ENCODE measurements at regions not wholly inside any gene's neighbourhood (a gene's known extent, or its start where the extent isn't known, plus 50 kb on each side); places are given as distances from the start of the nearest gene placed in this dataset.

GRCh38 chr10:29186221-29186620 lies 102.6 kb upstream of the LYZL1 start:
- DNase-seq (ENCODE audit: low read depth, low spot score) = no peak
- TF ChIP-seq ZNF274 (IDR thresholded peaks at IDR 0.05; ENCODE audit: low read depth, low read length) = no peak
- TF ChIP-seq SUZ12 (IDR thresholded peaks at IDR 0.05; ENCODE audit: extremely low read depth, insufficient read depth, insufficient read length) = no peak
- TF ChIP-seq YY1 (IDR thresholded peaks at IDR 0.05; ENCODE audit: insufficient read depth, insufficient read length) = no peak
- H3K9ac ChIP-seq (ENCODE audit: insufficient read length, low read depth) = no peak overlapping the region
- no peaks in the 10 kb centered on the region for H3K27me3 ChIP-seq (ENCODE audit: insufficient read depth, insufficient read length)
- no peak overlapping the region for H3K4me3 ChIP-seq (ENCODE audit: insufficient read length, low read depth)
- no peaks in the 10 kb centered on the region for H3K36me3 ChIP-seq (ENCODE audit: insufficient read depth, insufficient read length, low read length)
- H3K9me3 ChIP-seq (ENCODE audit: insufficient read depth, low read length) = no peaks in the 10 kb centered on the region
- no peaks in the 10 kb centered on the region for H3K4me1 ChIP-seq (ENCODE audit: insufficient read depth, insufficient read length)

GRCh38 chr10:29189256-29189655 lies 99.6 kb upstream of the LYZL1 start:
- no peak for DNase-seq (ENCODE audit: low read depth, low spot score)

GRCh38 chr10:29191674-29192073 lies 97.2 kb upstream of the LYZL1 start:
- Histone ChIP-seq H3K9me3 (ENCODE audit: insufficient read depth, low read length) (no peaks in the 10 kb centered on the region), H3K27me3 (ENCODE audit: insufficient read depth, insufficient read length) (no peaks in the 10 kb centered on the region), H3K9ac (ENCODE audit: insufficient read length, low read depth) (no peak overlapping the region), H3K4me3 (ENCODE audit: insufficient read length, low read depth) (no peak overlapping the region), H3K36me3 (ENCODE audit: insufficient read depth, insufficient read length, low read length) (no peaks in the 10 kb centered on the region), H3K4me1 (ENCODE audit: insufficient read depth, insufficient read length) (no peaks in the 10 kb centered on the region)
- TF ChIP-seq YY1 (IDR thresholded peaks at IDR 0.05; ENCODE audit: insufficient read depth, insufficient read length) (no peak), SUZ12 (IDR thresholded peaks at IDR 0.05; ENCODE audit: extremely low read depth, insufficient read depth, insufficient read length) (no peak), ZNF274 (IDR thresholded peaks at IDR 0.05; ENCODE audit: low read depth, low read length) (no peak)
- no peak for DNase-seq (ENCODE audit: low read depth, low spot score)

More at GRCh38 chr10:29189256-29189655, 99.6 kb upstream of the LYZL1 start:
- TF ChIP-seq YY1 (IDR thresholded peaks at IDR 0.05; ENCODE audit: insufficient read depth, insufficient read length) (no peak), ZNF274 (IDR thresholded peaks at IDR 0.05; ENCODE audit: low read depth, low read length) (no peak), SUZ12 (IDR thresholded peaks at IDR 0.05; ENCODE audit: extremely low read depth, insufficient read depth, insufficient read length) (no peak)
- Histone ChIP-seq H3K4me3 (ENCODE audit: insufficient read length, low read depth) (no peak overlapping the region), H3K9ac (ENCODE audit: insufficient read length, low read depth) (no peak overlapping the region), H3K27me3 (ENCODE audit: insufficient read depth, insufficient read length) (no peaks in the 10 kb centered on the region), H3K9me3 (ENCODE audit: insufficient read depth, low read length) (no peaks in the 10 kb centered on the region), H3K4me1 (ENCODE audit: insufficient read depth, insufficient read length) (no peaks in the 10 kb centered on the region), H3K36me3 (ENCODE audit: insufficient read depth, insufficient read length, low read length) (no peaks in the 10 kb centered on the region)

GRCh38 chr10:29199339-29199738 lies 89.5 kb upstream of the LYZL1 start:
- no peak for DNase-seq (ENCODE audit: low read depth, low spot score)
- no peak for TF ChIP-seq YY1 (IDR thresholded peaks at IDR 0.05; ENCODE audit: insufficient read depth, insufficient read length)
- TF ChIP-seq ZNF274 (IDR thresholded peaks at IDR 0.05; ENCODE audit: low read depth, low read length) = no peak
- TF ChIP-seq SUZ12 (IDR thresholded peaks at IDR 0.05; ENCODE audit: extremely low read depth, insufficient read depth, insufficient read length) = no peak

GRCh38 chr10:29199941-29200679 lies 88.8 kb upstream of the LYZL1 start:
- DNase-seq (ENCODE audit: low read depth, low spot score) = no peak
- Histone ChIP-seq H3K27me3 (ENCODE audit: insufficient read depth, insufficient read length) (no peaks in the 10 kb centered on the region), H3K4me1 (ENCODE audit: insufficient read depth, insufficient read length) (peaks cover 3% of the 10 kb centered on the region), H3K9me3 (ENCODE audit: insufficient read depth, low read length) (no peaks in the 10 kb centered on the region), H3K4me3 (ENCODE audit: insufficient read length, low read depth) (no peak overlapping the region), H3K36me3 (ENCODE audit: insufficient read depth, insufficient read length, low read length) (no peaks in the 10 kb centered on the region), H3K9ac (ENCODE audit: insufficient read length, low read depth) (no peak overlapping the region)
- no peak for TF ChIP-seq SUZ12 (IDR thresholded peaks at IDR 0.05; ENCODE audit: extremely low read depth, insufficient read depth, insufficient read length)
- no peak for TF ChIP-seq YY1 (IDR thresholded peaks at IDR 0.05; ENCODE audit: insufficient read depth, insufficient read length)
- TF ChIP-seq ZNF274 (IDR thresholded peaks at IDR 0.05; ENCODE audit: low read depth, low read length) = no peak

More at GRCh38 chr10:29199339-29199738, 89.5 kb upstream of the LYZL1 start:
- H3K9me3 ChIP-seq (ENCODE audit: insufficient read depth, low read length) = no peaks in the 10 kb centered on the region
- no peaks in the 10 kb centered on the region for H3K27me3 ChIP-seq (ENCODE audit: insufficient read depth, insufficient read length)
- no peaks in the 10 kb centered on the region for H3K36me3 ChIP-seq (ENCODE audit: insufficient read depth, insufficient read length, low read length)
- no peak overlapping the region for H3K9ac ChIP-seq (ENCODE audit: insufficient read length, low read depth)
- H3K4me3 ChIP-seq (ENCODE audit: insufficient read length, low read depth) = no peak overlapping the region
- H3K4me1 ChIP-seq (ENCODE audit: insufficient read depth, insufficient read length) = peaks cover 3% of the 10 kb centered on the region

GRCh38 chr10:29202386-29202940 lies 86.4 kb upstream of the LYZL1 start:
- no peak overlapping the region for H3K9ac ChIP-seq (ENCODE audit: insufficient read length, low read depth)
- TF ChIP-seq YY1 (IDR thresholded peaks at IDR 0.05; ENCODE audit: insufficient read depth, insufficient read length) (no peak), SUZ12 (IDR thresholded peaks at IDR 0.05; ENCODE audit: extremely low read depth, insufficient read depth, insufficient read length) (no peak), ZNF274 (IDR thresholded peaks at IDR 0.05; ENCODE audit: low read depth, low read length) (no peak)
- peaks cover 3% of the 10 kb centered on the region for H3K4me1 ChIP-seq (ENCODE audit: insufficient read depth, insufficient read length)

GRCh38 chr10:29203432-29203831 lies 85.4 kb upstream of the LYZL1 start:
- Histone ChIP-seq H3K4me3 (ENCODE audit: insufficient read length, low read depth) (no peak overlapping the region), H3K9me3 (ENCODE audit: insufficient read depth, low read length) (no peaks in the 10 kb centered on the region; the same call in 1 of the 2 replicates), H3K4me1 (ENCODE audit: insufficient read depth, insufficient read length) (peaks cover 3% of the 10 kb centered on the region), H3K27me3 (ENCODE audit: insufficient read depth, insufficient read length) (no peaks in the 10 kb centered on the region), H3K36me3 (ENCODE audit: insufficient read depth, insufficient read length, low read length) (no peaks in the 10 kb centered on the region), H3K9ac (ENCODE audit: insufficient read length, low read depth) (no peak overlapping the region)
- DNase-seq (ENCODE audit: low read depth, low spot score) = no peak
- TF ChIP-seq YY1 (IDR thresholded peaks at IDR 0.05; ENCODE audit: insufficient read depth, insufficient read length) (no peak), ZNF274 (IDR thresholded peaks at IDR 0.05; ENCODE audit: low read depth, low read length) (no peak), SUZ12 (IDR thresholded peaks at IDR 0.05; ENCODE audit: extremely low read depth, insufficient read depth, insufficient read length) (no peak)

More at GRCh38 chr10:29202386-29202940, 86.4 kb upstream of the LYZL1 start:
- Histone ChIP-seq H3K9me3 (ENCODE audit: insufficient read depth, low read length) (no peaks in the 10 kb centered on the region; the same call in 1 of the 2 replicates), H3K27me3 (ENCODE audit: insufficient read depth, insufficient read length) (no peaks in the 10 kb centered on the region), H3K36me3 (ENCODE audit: insufficient read depth, insufficient read length, low read length) (no peaks in the 10 kb centered on the region), H3K4me3 (ENCODE audit: insufficient read length, low read depth) (no peak overlapping the region)
- no peak for DNase-seq (ENCODE audit: low read depth, low spot score)
